Panc1 (cell line): ENCODE measurements at regions not wholly inside any gene's neighbourhood (a gene's known extent, or its start where the extent isn't known, plus 50 kb on each side); places are given as distances from the start of the nearest gene placed in this dataset.

Experiments used
- ATAC-seq: fragments of 200-7000 bp; cut with Tn5 transposase; 2 replicates; pipeline ENCODE4 v1.9.1; 2020; ENCODE audit warnings: mild to moderate bottlenecking, moderate library complexity
- BruUV-seq: library from RNA; stranded (reverse); fragments of 400-500 nt; replicated peaks from 2 replicates; lab custom pipeline; 2021; lab: Mats Ljungman, UMichigan
- CTCF ChIA-PET: fragments of 300-600 bp; sonication (Branson Sonifier 250); formaldehyde crosslinking; loops from one replicate; lab custom pipeline; 2022; ENCODE audit warnings: antibody characterized with exemption; lab: Charles Lee
- POLR2A ChIA-PET: fragments of 300-600 bp; sonication (Branson Sonifier 250); formaldehyde crosslinking; loops from one replicate; lab custom pipeline; 2022; ENCODE audit warnings: antibody characterized with exemption; lab: Charles Lee
- DNase-seq: peaks from one replicate; pipeline ENCODE4 v3.0.0-alpha.2; 2010; ENCODE audit warnings: low read depth, low spot score
- H3K27ac ChIP-seq: 2 replicates; pipeline ENCODE4 v1.5.1; 2011; ENCODE audit warnings: mild to moderate bottlenecking, low read length, inconsistent platforms
- H3K27me3 ChIP-seq: fragments of 200-500 bp; sonication (Bioruptor generic); 2 replicates; pipeline ENCODE4 v1.6.0; 2014; ENCODE audit warnings: low read length, inconsistent platforms; ENCODE audit not compliant: control insufficient read depth, insufficient read depth
- H3K36me3 ChIP-seq: fragments of 200-500 bp; sonication (Bioruptor generic); 2 replicates; pipeline ENCODE4 v1.5.1; 2014; ENCODE audit warnings: inconsistent platforms, mild to moderate bottlenecking, low read length, moderate library complexity; ENCODE audit not compliant: control insufficient read depth, insufficient read depth
- H3K4me1 ChIP-seq: 2 replicates; pipeline ENCODE4 v1.5.1; 2011; ENCODE audit warnings: inconsistent platforms, mild to moderate bottlenecking, low read length, moderate library complexity; ENCODE audit not compliant: control insufficient read depth, insufficient read depth
- H3K4me3 ChIP-seq, 2 experiments: 2 replicates each; pipeline ENCODE4 v1.5.1; 2011 to 2012; ENCODE audit warnings: low read depth in 2 of 2, low read length in 2 of 2, mild to moderate bottlenecking in 2 of 2, inconsistent platforms in 1 of 2, moderate library complexity in 1 of 2
- H3K9me3 ChIP-seq: fragments of 200-500 bp; sonication (Bioruptor generic); 2 replicates; pipeline ENCODE4 v1.5.1; 2014; ENCODE audit warnings: low read depth, mild to moderate bottlenecking, inconsistent platforms, low read length, moderate library complexity; ENCODE audit not compliant: control insufficient read depth, insufficient read depth
- POLR2AphosphoS5 ChIP-seq: IDR thresholded peaks from 2 replicates; pipeline ENCODE4 v1.6.1; 2012; ENCODE audit warnings: mild to moderate bottlenecking, low read depth, low read length, moderate library complexity
- SIN3A ChIP-seq: IDR thresholded peaks from 2 replicates; pipeline ENCODE4 v1.6.1; 2012; ENCODE audit warnings: low read depth, mild to moderate bottlenecking, low read length, moderate library complexity, borderline replicate concordance; ENCODE audit not compliant: insufficient read depth
- TCF7L2 ChIP-seq: IDR thresholded peaks from 2 replicates; pipeline ENCODE4 v1.6.1; 2011; ENCODE audit warnings: mild to moderate bottlenecking, low read depth, low read length, inconsistent platforms
- in situ Hi-C: cut with HindIII; loops from 2 replicates; pipeline ENCODE4 v1.10.0; 2016; ENCODE audit warnings: low sequenced_read_pairs, low pct_unique_long_range_greater_than_20kb
- intact Hi-C: fragments of 100-400 bp; cut with micrococcal nuclease; formaldehyde crosslinking; loops from one replicate; pipeline ENCODE4 v1.10.0; 2022; ENCODE audit not compliant: unreplicated experiment
- TF ChIP-seq, protein P1 (sequence below): fragments of 450-650 bp; IDR thresholded peaks from 2 replicates; pipeline ENCODE4 v1.5.1; 2017; ENCODE audit warnings: mild to moderate bottlenecking
- TF ChIP-seq, protein P2 (sequence below), 2 experiments: IDR thresholded peaks; 2 replicates each; pipeline ENCODE4 v1.6.1; 2011 to 2012; ENCODE audit warnings: low read depth in 2 of 2, control low read depth in 1 of 2, low read length in 1 of 2, mild to moderate bottlenecking in 1 of 2, moderate library complexity in 1 of 2; ENCODE audit not compliant: insufficient read depth in 1 of 2

DNA sequence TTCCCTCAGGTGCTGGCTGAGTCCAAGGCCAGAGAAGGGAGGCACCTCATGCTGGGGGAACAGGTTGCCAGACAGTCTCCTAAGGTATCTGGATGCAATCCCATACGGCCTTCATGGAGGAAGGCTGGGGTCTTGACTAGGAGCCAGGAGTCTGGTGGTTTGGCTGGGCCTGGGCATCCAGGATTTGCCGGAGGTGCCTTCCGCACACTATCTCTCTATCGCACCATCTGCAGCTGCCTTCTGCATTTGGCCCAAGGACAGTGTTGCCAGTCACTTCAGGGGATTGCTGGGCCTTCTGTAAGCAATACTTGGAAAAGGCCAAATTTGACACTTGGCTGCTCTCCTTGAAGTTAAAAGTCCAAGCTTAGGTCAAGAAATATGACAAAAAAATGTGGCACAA, 327.2 kb downstream of the EN1 start:
- in situ Hi-C loops (no loop called here), intact Hi-C loops (no loop called here)
- Histone ChIP-seq H3K4me3 (no peak overlapping the region), H3K27ac (no peak overlapping the region), H3K36me3 (no peaks in the 10 kb centered on the region), H3K27me3 (no peaks in the 10 kb centered on the region), H3K9me3 (peaks cover 26% of the 10 kb centered on the region; the same call in 1 of the 2 replicates), H3K4me1 (no peaks in the 10 kb centered on the region)
- POLR2A ChIA-PET, result no interaction called here
- CTCF ChIA-PET, result no interaction called here
- DNase-seq (no peak), ATAC-seq (no peak)
- no TSS peak for BruUV-seq
- TF ChIP-seq SIN3A, result no peak
- TF ChIP-seq, protein P1, sequence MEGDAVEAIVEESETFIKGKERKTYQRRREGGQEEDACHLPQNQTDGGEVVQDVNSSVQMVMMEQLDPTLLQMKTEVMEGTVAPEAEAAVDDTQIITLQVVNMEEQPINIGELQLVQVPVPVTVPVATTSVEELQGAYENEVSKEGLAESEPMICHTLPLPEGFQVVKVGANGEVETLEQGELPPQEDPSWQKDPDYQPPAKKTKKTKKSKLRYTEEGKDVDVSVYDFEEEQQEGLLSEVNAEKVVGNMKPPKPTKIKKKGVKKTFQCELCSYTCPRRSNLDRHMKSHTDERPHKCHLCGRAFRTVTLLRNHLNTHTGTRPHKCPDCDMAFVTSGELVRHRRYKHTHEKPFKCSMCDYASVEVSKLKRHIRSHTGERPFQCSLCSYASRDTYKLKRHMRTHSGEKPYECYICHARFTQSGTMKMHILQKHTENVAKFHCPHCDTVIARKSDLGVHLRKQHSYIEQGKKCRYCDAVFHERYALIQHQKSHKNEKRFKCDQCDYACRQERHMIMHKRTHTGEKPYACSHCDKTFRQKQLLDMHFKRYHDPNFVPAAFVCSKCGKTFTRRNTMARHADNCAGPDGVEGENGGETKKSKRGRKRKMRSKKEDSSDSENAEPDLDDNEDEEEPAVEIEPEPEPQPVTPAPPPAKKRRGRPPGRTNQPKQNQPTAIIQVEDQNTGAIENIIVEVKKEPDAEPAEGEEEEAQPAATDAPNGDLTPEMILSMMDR, result no peak
- no peak for TF ChIP-seq POLR2AphosphoS5
- no peak for TF ChIP-seq TCF7L2
- TF ChIP-seq, protein P2, sequence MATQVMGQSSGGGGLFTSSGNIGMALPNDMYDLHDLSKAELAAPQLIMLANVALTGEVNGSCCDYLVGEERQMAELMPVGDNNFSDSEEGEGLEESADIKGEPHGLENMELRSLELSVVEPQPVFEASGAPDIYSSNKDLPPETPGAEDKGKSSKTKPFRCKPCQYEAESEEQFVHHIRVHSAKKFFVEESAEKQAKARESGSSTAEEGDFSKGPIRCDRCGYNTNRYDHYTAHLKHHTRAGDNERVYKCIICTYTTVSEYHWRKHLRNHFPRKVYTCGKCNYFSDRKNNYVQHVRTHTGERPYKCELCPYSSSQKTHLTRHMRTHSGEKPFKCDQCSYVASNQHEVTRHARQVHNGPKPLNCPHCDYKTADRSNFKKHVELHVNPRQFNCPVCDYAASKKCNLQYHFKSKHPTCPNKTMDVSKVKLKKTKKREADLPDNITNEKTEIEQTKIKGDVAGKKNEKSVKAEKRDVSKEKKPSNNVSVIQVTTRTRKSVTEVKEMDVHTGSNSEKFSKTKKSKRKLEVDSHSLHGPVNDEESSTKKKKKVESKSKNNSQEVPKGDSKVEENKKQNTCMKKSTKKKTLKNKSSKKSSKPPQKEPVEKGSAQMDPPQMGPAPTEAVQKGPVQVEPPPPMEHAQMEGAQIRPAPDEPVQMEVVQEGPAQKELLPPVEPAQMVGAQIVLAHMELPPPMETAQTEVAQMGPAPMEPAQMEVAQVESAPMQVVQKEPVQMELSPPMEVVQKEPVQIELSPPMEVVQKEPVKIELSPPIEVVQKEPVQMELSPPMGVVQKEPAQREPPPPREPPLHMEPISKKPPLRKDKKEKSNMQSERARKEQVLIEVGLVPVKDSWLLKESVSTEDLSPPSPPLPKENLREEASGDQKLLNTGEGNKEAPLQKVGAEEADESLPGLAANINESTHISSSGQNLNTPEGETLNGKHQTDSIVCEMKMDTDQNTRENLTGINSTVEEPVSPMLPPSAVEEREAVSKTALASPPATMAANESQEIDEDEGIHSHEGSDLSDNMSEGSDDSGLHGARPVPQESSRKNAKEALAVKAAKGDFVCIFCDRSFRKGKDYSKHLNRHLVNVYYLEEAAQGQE (IDR thresholded peaks at IDR 0.05; ENCODE audit: insufficient read depth in 1 of 2, low read depth in 2 of 2, low read length in 1 of 2), result no peak

DNA sequence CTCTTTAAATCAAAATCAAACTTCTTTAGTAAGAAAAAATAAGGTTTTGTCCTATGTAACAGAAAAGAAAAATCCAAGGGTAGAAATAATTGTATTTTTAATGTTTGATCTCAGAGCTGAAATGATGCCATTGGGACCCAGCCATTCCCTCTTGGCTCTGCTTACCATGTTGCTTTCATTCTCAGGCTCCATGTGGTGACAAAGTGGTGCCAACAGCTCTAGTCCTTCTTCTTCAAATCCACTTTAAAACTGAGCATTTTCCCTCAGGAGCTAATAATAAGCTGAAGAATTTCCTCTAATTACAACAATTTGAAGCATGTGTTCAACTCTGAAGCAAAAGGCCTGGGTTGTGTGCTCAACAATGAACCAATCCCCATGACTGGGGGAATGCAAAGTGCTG, 327.9 kb downstream of the EN1 start:
- Histone ChIP-seq H3K9me3 (peaks cover 32% of the 10 kb centered on the region; the same call in 1 of the 2 replicates), H3K4me1 (no peaks in the 10 kb centered on the region), H3K4me3 (no peak overlapping the region), H3K27ac (no peak overlapping the region), H3K36me3 (no peaks in the 10 kb centered on the region), H3K27me3 (no peaks in the 10 kb centered on the region)
- CTCF ChIA-PET, result no interaction called here
- in situ Hi-C loops, result no loop called here
- intact Hi-C loops, result no loop called here
- POLR2A ChIA-PET, result no interaction called here
- DNase-seq (no peak), ATAC-seq (no peak)
- TF ChIP-seq, protein P1, result no peak
- TF ChIP-seq POLR2AphosphoS5 (no peak), TCF7L2 (no peak), SIN3A (no peak)
- TF ChIP-seq, protein P2 (IDR thresholded peaks at IDR 0.05; ENCODE audit: insufficient read depth in 1 of 2, low read depth in 2 of 2, low read length in 1 of 2), result no peak
- no TSS peak for BruUV-seq
